ENCODE measurements at regions not wholly inside any gene's neighbourhood (a gene's known extent, or its start where the extent isn't known, plus 50 kb on each side); places are given as distances from the start of the nearest gene placed in this dataset.

DNA sequence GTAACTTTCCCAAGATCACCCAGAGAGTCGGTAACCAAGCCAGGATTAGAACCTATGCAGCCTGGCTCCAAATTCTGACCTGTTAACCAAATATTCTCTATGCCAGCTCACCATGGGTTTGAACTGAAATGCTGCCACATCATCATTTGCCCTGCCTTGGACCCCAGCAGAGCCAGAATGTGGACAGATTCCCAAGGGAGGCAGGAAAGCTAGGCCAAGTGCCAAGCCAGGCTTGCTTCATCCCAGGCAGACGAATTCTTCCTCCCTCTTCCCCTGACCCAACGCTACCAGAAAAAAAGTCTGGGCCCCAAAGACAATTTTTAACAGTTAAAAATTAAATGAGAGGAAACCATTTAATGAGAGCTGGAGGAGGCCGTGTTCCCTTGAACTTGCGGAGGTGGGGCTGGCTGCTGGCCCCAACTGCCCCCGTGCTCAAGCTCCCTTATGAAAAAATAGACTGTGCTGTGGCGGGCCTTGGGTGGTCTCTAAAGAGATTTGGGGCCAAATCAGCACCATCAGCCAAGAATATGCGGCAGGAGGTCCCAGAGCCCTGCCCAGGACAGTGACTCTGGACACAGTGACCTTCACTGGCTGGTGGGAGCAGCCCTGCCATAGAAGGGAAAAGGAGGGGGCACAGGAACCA is 184.1 kb upstream of the SYT13 start:
- no peak for DNase-seq (ENCODE audit: low spot score in 2 of 2)
- no peaks in the 10 kb centered on the region for H3K9me3 ChIP-seq
- in situ Hi-C loops (cut with MboI; ENCODE audit: low sequenced_read_pairs), result no loop called here
- H3K27me3 ChIP-seq (ENCODE audit: low read depth), result peaks cover 3% of the 10 kb centered on the region; the same call in 1 of the 2 replicates
- no peak overlapping the region for H3K4me3 ChIP-seq
- H3K4me1 ChIP-seq, result no peaks in the 10 kb centered on the region
- no peaks in the 10 kb centered on the region for H3K36me3 ChIP-seq (replicated peaks)

DNA sequence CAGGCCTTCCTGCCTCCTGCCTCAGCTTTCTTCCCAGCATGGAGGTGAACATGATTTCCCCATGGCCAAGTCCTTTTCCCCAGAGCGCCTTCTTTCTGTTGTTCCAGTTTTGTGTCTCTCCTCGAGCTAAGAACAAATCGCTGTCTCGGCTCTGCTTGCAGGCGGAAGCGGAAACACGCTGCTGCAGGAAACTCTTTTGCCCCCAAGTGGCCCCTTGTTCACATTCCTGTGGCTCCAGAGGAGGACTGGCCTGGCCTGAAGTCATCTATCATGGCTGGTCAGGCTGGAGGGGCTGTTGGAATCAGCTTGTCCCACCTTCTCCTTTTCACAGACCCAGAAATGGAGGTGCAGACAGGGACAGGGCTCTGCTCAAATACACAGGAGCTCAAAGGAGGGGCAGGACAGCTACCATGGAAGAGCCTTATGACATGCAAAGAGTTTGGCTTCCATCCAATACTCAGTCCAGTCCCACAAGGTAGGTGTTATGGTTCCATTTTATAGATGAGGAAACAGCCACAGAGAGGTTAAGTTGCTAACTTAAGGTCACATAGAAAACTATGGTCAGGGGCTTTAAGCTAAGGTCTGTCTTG is 182.2 kb upstream of the SYT13 start:
- H3K4me3 ChIP-seq, result no peak overlapping the region
- no peaks in the 10 kb centered on the region for H3K4me1 ChIP-seq
- DNase-seq (ENCODE audit: low spot score in 2 of 2), result no peak
- no peaks in the 10 kb centered on the region for H3K36me3 ChIP-seq (replicated peaks)
- in situ Hi-C loops (cut with MboI; ENCODE audit: low sequenced_read_pairs), result no loop called here
- peaks cover 3% of the 10 kb centered on the region; the same call in 1 of the 2 replicates for H3K27me3 ChIP-seq (ENCODE audit: low read depth)
- no peaks in the 10 kb centered on the region for H3K9me3 ChIP-seq

GRCh38 chr11:45463541-45463940 is 177.4 kb upstream of the SYT13 start:
- no peak for DNase-seq (ENCODE audit: low spot score in 2 of 2)

DNA sequence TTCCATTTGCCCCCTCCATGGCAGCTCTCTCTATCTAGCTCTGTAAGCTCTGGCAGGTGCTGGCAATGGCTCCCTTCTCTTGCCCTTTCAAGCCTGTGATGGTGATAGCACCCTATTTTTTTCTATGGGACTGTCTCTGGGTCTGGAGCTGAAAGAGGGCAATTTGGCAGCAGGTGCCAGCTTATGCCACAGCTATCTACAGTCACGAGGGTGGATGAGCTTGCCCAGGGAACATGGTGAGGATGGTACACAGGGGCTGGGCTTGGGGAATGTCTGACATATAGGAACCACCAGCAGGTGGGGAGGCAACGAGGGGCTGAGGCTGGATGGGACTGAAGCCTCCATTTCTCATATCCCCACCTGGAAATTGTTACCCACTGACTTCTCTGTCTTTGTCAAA is 175.4 kb upstream of the SYT13 start:
- in situ Hi-C loops (cut with MboI; ENCODE audit: low sequenced_read_pairs), result no loop called here
- DNase-seq (ENCODE audit: low spot score in 2 of 2), result no peak
- H3K36me3 ChIP-seq (replicated peaks), result no peaks in the 10 kb centered on the region
- H3K4me1 ChIP-seq, result no peaks in the 10 kb centered on the region
- H3K4me3 ChIP-seq, result no peak overlapping the region
- H3K27me3 ChIP-seq (ENCODE audit: low read depth), result no peaks in the 10 kb centered on the region
- H3K9me3 ChIP-seq, result no peaks in the 10 kb centered on the region

More at GRCh38 chr11:45463541-45463940, 177.4 kb upstream of the SYT13 start:
- Histone ChIP-seq H3K27me3 (ENCODE audit: low read depth) (no peaks in the 10 kb centered on the region), H3K36me3 (replicated peaks) (no peaks in the 10 kb centered on the region), H3K4me1 (no peaks in the 10 kb centered on the region), H3K4me3 (no peak overlapping the region), H3K9me3 (no peaks in the 10 kb centered on the region)
- in situ Hi-C loops (cut with MboI; ENCODE audit: low sequenced_read_pairs), result no loop called here

GRCh38 chr11:45459491-45459890 is 173.3 kb upstream of the SYT13 start:
- H3K36me3 ChIP-seq (replicated peaks), result no peaks in the 10 kb centered on the region
- DNase-seq (ENCODE audit: low spot score in 2 of 2), result no peak
- no peaks in the 10 kb centered on the region for H3K4me1 ChIP-seq
- no peaks in the 10 kb centered on the region for H3K9me3 ChIP-seq
- H3K27me3 ChIP-seq (ENCODE audit: low read depth), result 0 out of 2 replicates have a peak, but pooled peaks cover 3% of the 10 kb centered on the region
- in situ Hi-C loops (cut with MboI; ENCODE audit: low sequenced_read_pairs), result no loop called here
- no peak overlapping the region for H3K4me3 ChIP-seq

DNA sequence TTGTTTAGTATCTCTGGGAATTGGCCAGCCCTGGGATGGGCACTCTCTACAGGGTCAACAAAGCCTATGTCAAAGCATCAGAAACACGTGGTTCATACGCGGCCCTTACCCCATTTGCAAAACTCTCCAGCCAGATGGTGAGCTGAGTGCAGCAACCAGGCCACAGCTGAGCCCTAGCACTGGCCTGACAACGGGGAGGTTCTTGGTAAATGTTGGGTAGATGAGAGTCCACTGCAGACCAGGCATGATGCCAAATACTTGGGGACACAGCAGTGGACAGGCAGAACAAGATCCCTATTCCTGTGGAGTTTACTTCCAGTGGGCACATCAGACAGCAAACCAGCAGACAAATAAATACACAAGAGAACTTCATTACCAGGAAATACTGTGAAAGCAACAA is 172.1 kb upstream of the SYT13 start:
- Histone ChIP-seq H3K9me3 (no peaks in the 10 kb centered on the region), H3K4me1 (no peaks in the 10 kb centered on the region), H3K4me3 (no peak overlapping the region), H3K27me3 (ENCODE audit: low read depth) (0 out of 2 replicates have a peak, but pooled peaks cover 3% of the 10 kb centered on the region), H3K36me3 (replicated peaks) (no peaks in the 10 kb centered on the region)
- DNase-seq (ENCODE audit: low spot score in 2 of 2), result no peak
- in situ Hi-C loops (cut with MboI; ENCODE audit: low sequenced_read_pairs), result no loop called here

GRCh38 chr11:45457649-45458048 is 171.5 kb upstream of the SYT13 start:
- no peaks in the 10 kb centered on the region for H3K4me1 ChIP-seq
- H3K9me3 ChIP-seq, result no peaks in the 10 kb centered on the region
- 0 out of 2 replicates have a peak, but pooled peaks cover 3% of the 10 kb centered on the region for H3K27me3 ChIP-seq (ENCODE audit: low read depth)
- no peak for DNase-seq (ENCODE audit: low spot score in 2 of 2)
- no peak overlapping the region for H3K4me3 ChIP-seq
- no peaks in the 10 kb centered on the region for H3K36me3 ChIP-seq (replicated peaks)
- in situ Hi-C loops (cut with MboI; ENCODE audit: low sequenced_read_pairs), result no loop called here

DNA sequence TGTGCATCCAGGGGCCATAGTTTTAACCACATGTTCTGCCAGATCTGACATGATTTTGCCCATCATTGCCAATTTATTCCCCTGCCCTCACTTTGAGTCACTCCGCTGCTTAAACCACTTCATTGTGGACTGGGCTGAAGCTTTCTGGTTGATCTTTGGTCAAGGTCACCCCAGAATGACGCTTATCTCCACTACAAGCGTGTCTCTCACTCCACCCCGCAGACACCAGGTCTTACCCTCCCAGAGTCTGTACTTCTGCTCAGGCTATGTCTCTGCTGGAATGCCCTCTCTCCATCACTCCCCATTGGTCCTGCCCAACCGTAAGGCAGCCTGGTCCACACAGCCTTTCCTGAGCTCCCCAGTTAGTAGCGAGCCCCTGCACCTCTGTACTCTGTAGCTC is 170.5 kb upstream of the SYT13 start:
- Histone ChIP-seq H3K9me3 (no peaks in the 10 kb centered on the region), H3K36me3 (replicated peaks) (no peaks in the 10 kb centered on the region), H3K27me3 (ENCODE audit: low read depth) (0 out of 2 replicates have a peak, but pooled peaks cover 3% of the 10 kb centered on the region), H3K4me1 (no peaks in the 10 kb centered on the region), H3K4me3 (no peak overlapping the region)
- in situ Hi-C loops (cut with MboI; ENCODE audit: low sequenced_read_pairs), result no loop called here
- DNase-seq (ENCODE audit: low spot score in 2 of 2), result no peak

GRCh38 chr11:45455536-45455935 is 169.4 kb upstream of the SYT13 start:
- DNase-seq (ENCODE audit: low spot score in 2 of 2), result no peak
- H3K4me3 ChIP-seq, result no peak overlapping the region
- in situ Hi-C loops (cut with MboI; ENCODE audit: low sequenced_read_pairs), result no loop called here
- H3K36me3 ChIP-seq (replicated peaks), result no peaks in the 10 kb centered on the region
- H3K27me3 ChIP-seq (ENCODE audit: low read depth), result 0 out of 2 replicates have a peak, but pooled peaks cover 3% of the 10 kb centered on the region
- H3K4me1 ChIP-seq, result no peaks in the 10 kb centered on the region
- no peaks in the 10 kb centered on the region for H3K9me3 ChIP-seq

- H3K27me3 ChIP-seq (ENCODE audit: low read depth), result 0 out of 2 replicates have a peak, but pooled peaks cover 3% of the 10 kb centered on the region
- no peak overlapping the region for H3K4me3 ChIP-seq
- in situ Hi-C loops (cut with MboI; ENCODE audit: low sequenced_read_pairs), result no loop called here
- H3K4me1 ChIP-seq, result no peaks in the 10 kb centered on the region
- no peak for DNase-seq (ENCODE audit: low spot score in 2 of 2)
- no peaks in the 10 kb centered on the region for H3K9me3 ChIP-seq
- H3K36me3 ChIP-seq (replicated peaks), result no peaks in the 10 kb centered on the region
Measured at GRCh38 chr11:45454917-45455401, 168.8 kb upstream of the SYT13 start.

DNA sequence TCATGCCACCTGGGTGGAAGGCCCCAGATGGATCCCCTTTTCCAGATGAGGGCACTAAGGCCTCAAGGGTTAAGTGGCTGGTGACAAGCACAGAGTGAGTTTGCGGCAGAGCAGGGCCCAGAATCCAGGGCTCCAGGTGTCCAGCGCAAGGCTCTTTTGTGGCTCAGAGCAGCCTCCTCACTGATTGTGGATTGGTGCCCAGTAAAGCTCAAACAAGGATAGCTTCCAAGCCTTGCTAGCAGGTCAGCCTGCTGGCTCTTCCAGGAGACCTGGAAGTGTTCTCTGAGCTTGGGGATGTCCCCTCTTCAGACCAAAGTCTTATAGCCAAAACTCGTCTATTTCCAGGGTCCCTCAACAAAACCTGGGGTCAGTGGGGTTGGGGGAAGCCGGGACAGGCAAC is 167.6 kb upstream of the SYT13 start:
- no peaks in the 10 kb centered on the region for H3K36me3 ChIP-seq (replicated peaks)
- no peak overlapping the region for H3K4me3 ChIP-seq
- H3K27me3 ChIP-seq (ENCODE audit: low read depth), result 0 out of 2 replicates have a peak, but pooled peaks cover 3% of the 10 kb centered on the region
- in situ Hi-C loops (cut with MboI; ENCODE audit: low sequenced_read_pairs), result no loop called here
- DNase-seq (ENCODE audit: low spot score in 2 of 2), result no peak
- no peaks in the 10 kb centered on the region for H3K4me1 ChIP-seq
- H3K9me3 ChIP-seq, result no peaks in the 10 kb centered on the region

GRCh38 chr11:45451766-45452440 is 165.8 kb upstream of the SYT13 start:
- Histone ChIP-seq H3K36me3 (replicated peaks) (no peaks in the 10 kb centered on the region), H3K4me1 (no peaks in the 10 kb centered on the region), H3K9me3 (no peaks in the 10 kb centered on the region), H3K27me3 (ENCODE audit: low read depth) (0 out of 2 replicates have a peak, but pooled peaks cover 3% of the 10 kb centered on the region), H3K4me3 (no peak overlapping the region)
- in situ Hi-C loops (cut with MboI; ENCODE audit: low sequenced_read_pairs), result no loop called here
- DNase-seq (ENCODE audit: low spot score in 2 of 2), result no peak

DNA sequence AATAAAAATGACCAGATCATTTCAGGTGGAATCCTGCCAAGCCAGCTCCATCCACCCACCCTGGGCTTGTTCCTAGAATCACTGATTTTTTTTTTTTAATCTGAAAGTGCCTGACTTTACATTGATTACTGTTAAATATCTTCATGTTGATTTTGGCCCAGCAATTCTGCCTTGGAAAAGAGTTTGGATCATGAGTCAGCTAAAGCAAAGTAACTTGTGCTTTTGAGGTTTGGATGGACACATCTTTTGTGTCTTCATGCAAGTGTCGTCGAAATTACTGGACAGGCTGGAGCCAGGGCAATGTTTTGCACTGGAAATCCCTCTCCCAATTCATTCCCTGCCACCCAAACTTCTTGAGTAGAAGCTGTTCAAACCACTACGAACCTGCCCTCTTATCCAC is 164.0 kb upstream of the SYT13 start:
- H3K4me1 ChIP-seq, result no peaks in the 10 kb centered on the region
- H3K36me3 ChIP-seq (replicated peaks), result no peaks in the 10 kb centered on the region
- no peaks in the 10 kb centered on the region for H3K9me3 ChIP-seq
- no peak overlapping the region for H3K4me3 ChIP-seq
- no peaks in the 10 kb centered on the region for H3K27me3 ChIP-seq (ENCODE audit: low read depth)
- DNase-seq (ENCODE audit: low spot score in 2 of 2), result no peak
- in situ Hi-C loops (cut with MboI; ENCODE audit: low sequenced_read_pairs), result no loop called here

GRCh38 chr11:45449036-45449601 is 163.0 kb upstream of the SYT13 start:
- Histone ChIP-seq H3K4me1 (no peaks in the 10 kb centered on the region), H3K27me3 (ENCODE audit: low read depth) (no peaks in the 10 kb centered on the region), H3K9me3 (no peaks in the 10 kb centered on the region), H3K4me3 (no peak overlapping the region), H3K36me3 (replicated peaks) (no peaks in the 10 kb centered on the region)
- DNase-seq (ENCODE audit: low spot score in 2 of 2), result no peak
- in situ Hi-C loops (cut with MboI; ENCODE audit: low sequenced_read_pairs), result no loop called here
